ENCODE measurements at regions not wholly inside any gene's neighbourhood (a gene's known extent, or its start where the extent isn't known, plus 50 kb on each side); places are given as distances from the start of the nearest gene placed in this dataset.
"Not testable (repeated sequence)": the region's sequence is repeated elsewhere in the genome, so short reads cannot be mapped to it uniquely, and the experiment has no call there.

GRCh38 chr6:115836374-115836773 is 224.3 kb downstream of the FRK start:
- TF ChIP-seq CTCF (IDR thresholded peaks at IDR 0.05 in 8 of 11, conservative IDR thresholded peaks at IDR 0.05 in 3 of 11); POLR2A (IDR thresholded peaks at IDR 0.05): not testable (repeated sequence)
